ENCODE measurements at regions not wholly inside any gene's neighbourhood (a gene's known extent, or its start where the extent isn't known, plus 50 kb on each side); places are given as distances from the start of the nearest gene placed in this dataset.

- TF ChIP-seq TAF1 (IDR thresholded peaks at IDR 0.05; ENCODE audit: borderline replicate concordance, insufficient read depth, low read length): no peak
- TF ChIP-seq POLR2AphosphoS5 (IDR thresholded peaks at IDR 0.05; ENCODE audit: low read depth, low read length): no peak
- TF ChIP-seq, protein P1, sequence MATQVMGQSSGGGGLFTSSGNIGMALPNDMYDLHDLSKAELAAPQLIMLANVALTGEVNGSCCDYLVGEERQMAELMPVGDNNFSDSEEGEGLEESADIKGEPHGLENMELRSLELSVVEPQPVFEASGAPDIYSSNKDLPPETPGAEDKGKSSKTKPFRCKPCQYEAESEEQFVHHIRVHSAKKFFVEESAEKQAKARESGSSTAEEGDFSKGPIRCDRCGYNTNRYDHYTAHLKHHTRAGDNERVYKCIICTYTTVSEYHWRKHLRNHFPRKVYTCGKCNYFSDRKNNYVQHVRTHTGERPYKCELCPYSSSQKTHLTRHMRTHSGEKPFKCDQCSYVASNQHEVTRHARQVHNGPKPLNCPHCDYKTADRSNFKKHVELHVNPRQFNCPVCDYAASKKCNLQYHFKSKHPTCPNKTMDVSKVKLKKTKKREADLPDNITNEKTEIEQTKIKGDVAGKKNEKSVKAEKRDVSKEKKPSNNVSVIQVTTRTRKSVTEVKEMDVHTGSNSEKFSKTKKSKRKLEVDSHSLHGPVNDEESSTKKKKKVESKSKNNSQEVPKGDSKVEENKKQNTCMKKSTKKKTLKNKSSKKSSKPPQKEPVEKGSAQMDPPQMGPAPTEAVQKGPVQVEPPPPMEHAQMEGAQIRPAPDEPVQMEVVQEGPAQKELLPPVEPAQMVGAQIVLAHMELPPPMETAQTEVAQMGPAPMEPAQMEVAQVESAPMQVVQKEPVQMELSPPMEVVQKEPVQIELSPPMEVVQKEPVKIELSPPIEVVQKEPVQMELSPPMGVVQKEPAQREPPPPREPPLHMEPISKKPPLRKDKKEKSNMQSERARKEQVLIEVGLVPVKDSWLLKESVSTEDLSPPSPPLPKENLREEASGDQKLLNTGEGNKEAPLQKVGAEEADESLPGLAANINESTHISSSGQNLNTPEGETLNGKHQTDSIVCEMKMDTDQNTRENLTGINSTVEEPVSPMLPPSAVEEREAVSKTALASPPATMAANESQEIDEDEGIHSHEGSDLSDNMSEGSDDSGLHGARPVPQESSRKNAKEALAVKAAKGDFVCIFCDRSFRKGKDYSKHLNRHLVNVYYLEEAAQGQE (IDR thresholded peaks at IDR 0.05; ENCODE audit: insufficient read depth in 1 of 2, low read depth in 2 of 2, low read length in 2 of 2): no peak; a peak in 1 of 4 replicates
- TF ChIP-seq SIN3A (IDR thresholded peaks at IDR 0.05; ENCODE audit: borderline replicate concordance, insufficient read depth, low read length): peak; percentile 35; the same call in 1 of the 2 replicates
- no peak for TF ChIP-seq FOXP2 (optimal IDR thresholded peaks at IDR 0.05; ENCODE audit: borderline replicate concordance, extremely low read depth, extremely low read length, insufficient read depth)
Measured at GRCh38 chr17:13297183-13297582, 279.4 kb upstream of the ELAC2 start.
